A673 (cell line): ENCODE measurements at regions not wholly inside any gene's neighbourhood (a gene's known extent, or its start where the extent isn't known, plus 50 kb on each side); places are given as distances from the start of the nearest gene placed in this dataset.
A peak's percentile ranks its signal among the peaks of the same experiment; 100 is the strongest.
"Not testable (repeated sequence)": the region's sequence is repeated elsewhere in the genome, so short reads cannot be mapped to it uniquely, and the experiment has no call there.

Source experiments
- BruUV-seq: library from RNA; stranded (reverse); fragments of 400-500 nt; replicated peaks from 2 replicates; lab custom pipeline; 2021; lab: Mats Ljungman, UMichigan
- CTCF ChIA-PET: fragments of 300-600 bp; sonication (Branson Sonifier 250); formaldehyde crosslinking; loops from one replicate; lab custom pipeline; 2022; ENCODE audit warnings: antibody characterized with exemption; lab: Charles Lee
- POLR2A ChIA-PET: fragments of 300-600 bp; sonication (Branson Sonifier 250); formaldehyde crosslinking; loops from one replicate; lab custom pipeline; 2022; ENCODE audit warnings: antibody characterized with exemption; ENCODE audit not compliant: low non-redundant PET; lab: Charles Lee
- DNase-seq: peaks from one replicate; pipeline ENCODE4 v3.0.0-alpha.2; 2015; ENCODE audit warnings: low spot score
- H3K27ac ChIP-seq: fragments of 200-600 bp; sonication (generic); 2 replicates; pipeline ENCODE4 v1.5.1; 2016; ENCODE audit warnings: mixed run types, low read depth, mild to moderate bottlenecking, mixed read lengths, antibody characterized with exemption, low read length; ENCODE audit not compliant: poor library complexity, severe bottlenecking
- H3K27me3 ChIP-seq: fragments of 200-600 bp; sonication (generic); replicated peaks from 2 replicates; pipeline ENCODE4 v1.6.1; 2017; ENCODE audit warnings: mixed run types, low read depth, mild to moderate bottlenecking, mixed read lengths, antibody characterized with exemption, low read length; ENCODE audit not compliant: insufficient read depth, poor library complexity
- H3K36me3 ChIP-seq: fragments of 200-600 bp; sonication (generic); 2 replicates; pipeline ENCODE4 v1.6.1; 2016; ENCODE audit warnings: mixed run types, mild to moderate bottlenecking, mixed read lengths, antibody characterized with exemption, low read length; ENCODE audit not compliant: insufficient read depth, poor library complexity, severe bottlenecking
- H3K4me1 ChIP-seq: fragments of 200-600 bp; sonication (generic); 2 replicates; pipeline ENCODE4 v1.6.1; 2017; ENCODE audit warnings: mixed run types, mild to moderate bottlenecking, mixed read lengths, antibody characterized with exemption, low read length; ENCODE audit not compliant: insufficient read depth, poor library complexity, severe bottlenecking
- H3K4me3 ChIP-seq: fragments of 200-600 bp; sonication (generic); 2 replicates; pipeline ENCODE4 v1.5.1; 2016; ENCODE audit warnings: low read depth, mixed run types, mild to moderate bottlenecking, mixed read lengths, low read length; ENCODE audit not compliant: poor library complexity, severe bottlenecking
- H3K9me3 ChIP-seq: fragments of 200-600 bp; sonication (generic); 2 replicates; pipeline ENCODE4 v1.6.1; 2016; ENCODE audit warnings: mixed run types, low read depth, mild to moderate bottlenecking, mixed read lengths, antibody characterized with exemption, low read length; ENCODE audit not compliant: poor library complexity, severe bottlenecking
- CTCF ChIP-seq: fragments of 300-800, 200-600 bp; sonication (generic); conservative IDR thresholded peaks from 2 replicates; pipeline ENCODE4 v1.5.1; 2017; ENCODE audit warnings: low read depth, mild to moderate bottlenecking, antibody characterized with exemption, low read length, moderate library complexity, mixed read lengths
- EZH2 ChIP-seq: fragments of 200-600 bp; sonication (generic); IDR thresholded peaks from 2 replicates; pipeline ENCODE4 v1.6.1; 2017; ENCODE audit warnings: borderline replicate concordance, low read depth, mild to moderate bottlenecking, mixed read lengths, antibody characterized with exemption, low read length; ENCODE audit not compliant: poor library complexity, severe bottlenecking
- intact Hi-C: fragments of 100-400 bp; cut with micrococcal nuclease; formaldehyde crosslinking; loops from one replicate; pipeline ENCODE4 v1.10.0; 2022; ENCODE audit not compliant: unreplicated experiment

- TF ChIP-seq EZH2: no peak
- no peak for TF ChIP-seq CTCF
- Histone ChIP-seq H3K36me3 (no peaks in the 10 kb centered on the region), H3K4me1 (no peaks in the 10 kb centered on the region), H3K9me3 (no peaks in the 10 kb centered on the region), H3K4me3 (no peak overlapping the region), H3K27ac (no peak overlapping the region), H3K27me3 (no peaks in the 10 kb centered on the region)
- no TSS peak for BruUV-seq
- ChIA-PET CTCF (no interaction called here), POLR2A (no interaction called here)
- DNase-seq: no peak
- intact Hi-C loops: loop anchor here (10.0 kb wide), 2 partner anchors 175 to 1005 kb away; no protein-coding TSS in a partner anchor
These were observed 83.2 kb upstream of the PAPPA2 start for GRCh38 chr1:176379626-176380339.

GRCh38 chr1:176374967-176375569, 87.9 kb upstream of the PAPPA2 start:
- peak; percentile 75 for DNase-seq
- Histone ChIP-seq H3K4me3 (no peak overlapping the region), H3K9me3 (no peaks in the 10 kb centered on the region), H3K27me3 (no peaks in the 10 kb centered on the region), H3K27ac (no peak overlapping the region), H3K4me1 (no peaks in the 10 kb centered on the region), H3K36me3 (no peaks in the 10 kb centered on the region)
- BruUV-seq: no TSS peak
- CTCF ChIA-PET: interaction anchor here (1.0 kb wide), 2 partner anchors 316 to 468 kb away, joined by 3 to 5 read pairs; no protein-coding TSS in a partner anchor
- no peak for TF ChIP-seq EZH2
- TF ChIP-seq CTCF: peak; percentile 90
- intact Hi-C loops: loop anchor here (1.0 to 10.0 kb wide), 5 partner anchors 180 to 1000 kb away; no protein-coding TSS in a partner anchor
- POLR2A ChIA-PET: no interaction called here

- intact Hi-C loops: no loop called here
- no peak for DNase-seq
- CTCF ChIA-PET: no interaction called here
These were observed 98.6 kb upstream of the PAPPA2 start for GRCh38 chr1:176364236-176364905.

DNA sequence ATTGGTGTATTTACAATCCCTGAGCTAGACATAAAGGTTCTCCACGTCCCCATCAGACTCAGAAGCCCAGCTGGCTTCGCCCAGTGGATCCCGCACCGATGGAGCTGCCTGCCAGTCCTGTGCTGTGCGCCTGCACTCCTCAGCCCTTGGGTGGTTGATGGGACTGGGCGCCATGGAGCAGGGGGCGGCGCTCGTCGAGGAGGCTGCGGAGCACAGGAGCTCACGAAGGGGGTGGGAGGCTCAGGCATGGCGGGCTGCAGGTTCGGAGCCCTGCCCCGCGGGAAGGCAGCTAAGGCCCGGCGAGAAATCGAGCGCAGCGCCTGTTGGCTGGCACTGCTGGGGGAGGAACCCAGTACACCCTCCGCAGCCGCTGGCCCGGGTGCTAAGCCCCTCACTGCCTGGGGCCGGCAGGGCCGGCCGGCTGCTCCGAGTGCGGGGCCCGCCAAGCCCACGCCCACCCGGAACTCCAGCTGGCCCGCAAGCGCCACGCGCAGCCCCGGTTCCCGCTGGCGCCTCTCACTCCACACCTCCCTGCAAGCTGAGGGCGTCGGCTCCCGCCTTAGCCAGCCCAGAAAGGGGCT, 113.8 kb upstream of the PAPPA2 start:
- POLR2A ChIA-PET: not testable (repeated sequence)

More at GRCh38 chr1:176364236-176364905, 98.6 kb upstream of the PAPPA2 start:
- TF ChIP-seq EZH2 (no peak), CTCF (no peak)
- H3K27me3 ChIP-seq: no peaks in the 10 kb centered on the region
- POLR2A ChIA-PET: no interaction called here
- H3K27ac ChIP-seq: no peak overlapping the region
- no peak overlapping the region for H3K4me3 ChIP-seq
- no peaks in the 10 kb centered on the region for H3K4me1 ChIP-seq
- no peaks in the 10 kb centered on the region for H3K36me3 ChIP-seq
- H3K9me3 ChIP-seq: no peaks in the 10 kb centered on the region
- no TSS peak for BruUV-seq

More for the DNA sequence above, 113.8 kb upstream of the PAPPA2 start:
- H3K4me1 ChIP-seq, CTCF ChIA-PET, H3K27me3 ChIP-seq, H3K27ac ChIP-seq, BruUV-seq, DNase-seq, intact Hi-C loops, H3K4me3 ChIP-seq, H3K9me3 ChIP-seq, H3K36me3 ChIP-seq: not testable (repeated sequence)
